Mesendoderm (in vitro differentiated cells): ENCODE measurements at regions not wholly inside any gene's neighbourhood (a gene's known extent, or its start where the extent isn't known, plus 50 kb on each side); places are given as distances from the start of the nearest gene placed in this dataset.
A peak's percentile ranks its signal among the peaks of the same experiment; 100 is the strongest.

Source experiments
- DNase-seq: peaks from one replicate; pipeline ENCODE4 v3.0.0; 2013
- H2AK5ac ChIP-seq: 2 replicates; pipeline ENCODE4 v1.6.1; 2013; ENCODE audit warnings: low read length, inconsistent platforms
- H2BK120ac ChIP-seq: 2 replicates; pipeline ENCODE4 v1.6.1; 2013; ENCODE audit warnings: low read depth, mild to moderate bottlenecking, low read length, moderate library complexity, mixed read lengths
- H2BK15ac ChIP-seq: replicated peaks from 2 replicates; pipeline ENCODE4 v1.6.1; 2013; ENCODE audit warnings: low read depth, mild to moderate bottlenecking, moderate library complexity
- H2BK5ac ChIP-seq: 2 replicates; pipeline ENCODE4 v1.6.1; 2013; ENCODE audit warnings: low read length, inconsistent platforms
- H3K18ac ChIP-seq: 2 replicates; pipeline ENCODE4 v1.6.1; 2013; ENCODE audit warnings: mild to moderate bottlenecking, low read length, mixed read lengths
- H3K23ac ChIP-seq: one replicate; pipeline ENCODE4 v1.6.1; 2013; ENCODE audit warnings: low read length
- H3K27ac ChIP-seq: 2 replicates; pipeline ENCODE4 v1.5.1; 2013; ENCODE audit warnings: low read depth, mild to moderate bottlenecking, inconsistent platforms, low read length, moderate library complexity
- H3K27me3 ChIP-seq: 2 replicates; pipeline ENCODE4 v1.6.1; 2013; ENCODE audit warnings: low read length, control low read depth, mild to moderate bottlenecking, inconsistent platforms; ENCODE audit not compliant: insufficient read depth, poor library complexity
- H3K36me3 ChIP-seq: 2 replicates; pipeline ENCODE4 v1.6.1; 2013; ENCODE audit warnings: low read length, inconsistent platforms; ENCODE audit not compliant: control insufficient read depth, insufficient read depth
- H3K4ac ChIP-seq: one replicate; pipeline ENCODE4 v1.6.1; 2013; ENCODE audit warnings: low read depth, mild to moderate bottlenecking, low read length, moderate library complexity
- H3K4me1 ChIP-seq: 2 replicates; pipeline ENCODE4 v1.6.1; 2013; ENCODE audit warnings: low read depth, low read length, inconsistent platforms; ENCODE audit not compliant: control insufficient read depth
- H3K4me2 ChIP-seq: 2 replicates; pipeline ENCODE4 v1.6.1; 2013; ENCODE audit warnings: low read length
- H3K4me3 ChIP-seq: 2 replicates; pipeline ENCODE4 v1.5.1; 2013; ENCODE audit warnings: mild to moderate bottlenecking, low read length
- H3K56ac ChIP-seq: one replicate; pipeline ENCODE4 v1.6.1; 2013; ENCODE audit warnings: low read length
- H3K79me1 ChIP-seq: 2 replicates; pipeline ENCODE4 v1.6.1; 2013; ENCODE audit warnings: low read length, inconsistent platforms
- H3K79me2 ChIP-seq: 2 replicates; pipeline ENCODE4 v1.6.1; 2013; ENCODE audit warnings: mild to moderate bottlenecking, low read length; ENCODE audit not compliant: control insufficient read depth, insufficient read depth
- H3K9ac ChIP-seq: 2 replicates; pipeline ENCODE4 v1.6.1; 2013; ENCODE audit warnings: low read length, inconsistent platforms
- H4K5ac ChIP-seq: one replicate; pipeline ENCODE4 v1.6.1; 2013; ENCODE audit warnings: low read length
- H4K8ac ChIP-seq: one replicate; pipeline ENCODE4 v1.6.1; 2013; ENCODE audit warnings: low read depth, mild to moderate bottlenecking, control low read depth, low read length, moderate library complexity
- WGBS: extraction: QIAGEN DNeasy Blood & Tissue Kit; methylation state at CpG from one replicate; pipeline ENCODE4 v1.1.7; 2013; ENCODE audit warnings: low lambda C conversion rate, missing lambda C conversion rate; ENCODE audit not compliant: insufficient coverage; ENCODE audit errors: extremely low coverage; 5-methylcytosine and 5-hydroxymethylcytosine counted together

GRCh38 chr18:64589000-64589399, 440.1 kb upstream of the LINC00305 start:
- Histone ChIP-seq H3K4ac (no peak overlapping the region), H3K27me3 (no peaks in the 10 kb centered on the region), H3K18ac (no peak overlapping the region), H2AK5ac (no peak overlapping the region), H4K5ac (no peak overlapping the region), H4K8ac (no peak overlapping the region), H3K79me2 (no peaks in the 10 kb centered on the region), H3K56ac (no peak overlapping the region), H3K27ac (no peak overlapping the region), H2BK120ac (no peak overlapping the region), H2BK5ac (no peak overlapping the region), H2BK15ac (no peak overlapping the region), H3K4me3 (no peak overlapping the region), H3K9ac (no peak overlapping the region), H3K4me2 (no peak overlapping the region), H3K4me1 (no peaks in the 10 kb centered on the region), H3K23ac (no peak overlapping the region), H3K36me3 (no peaks in the 10 kb centered on the region), H3K79me1 (no peaks in the 10 kb centered on the region)
- DNase-seq = no peak
- WGBS = no CpG with 5 or more reads among the region's 3 CpGs

GRCh38 chr18:64566456-64566855, 417.6 kb upstream of the LINC00305 start:
- Histone ChIP-seq H3K18ac (no peak overlapping the region), H2BK5ac (no peak overlapping the region), H3K27me3 (no peaks in the 10 kb centered on the region), H3K4ac (no peak overlapping the region), H3K79me2 (no peaks in the 10 kb centered on the region), H4K8ac (no peak overlapping the region), H4K5ac (no peak overlapping the region), H3K4me1 (no peaks in the 10 kb centered on the region), H2BK15ac (no peak overlapping the region), H3K79me1 (no peaks in the 10 kb centered on the region), H2AK5ac (no peak overlapping the region), H3K56ac (no peak overlapping the region), H3K4me2 (no peak overlapping the region), H3K27ac (no peak overlapping the region), H3K23ac (no peak overlapping the region), H3K9ac (no peak overlapping the region), H3K4me3 (no peak overlapping the region), H2BK120ac (no peak overlapping the region), H3K36me3 (no peaks in the 10 kb centered on the region)
- no peak for DNase-seq
- WGBS = no CpG with 5 or more reads among the region's 2 CpGs

- Histone ChIP-seq H3K36me3 (no peaks in the 10 kb centered on the region), H4K5ac (no peak overlapping the region), H3K4me2 (no peak overlapping the region), H3K4me1 (no peaks in the 10 kb centered on the region), H2BK5ac (no peak overlapping the region), H3K9ac (no peak overlapping the region), H4K8ac (no peak overlapping the region), H3K23ac (no peak overlapping the region), H2BK120ac (no peak overlapping the region), H3K79me1 (no peaks in the 10 kb centered on the region), H3K79me2 (no peaks in the 10 kb centered on the region), H2AK5ac (no peak overlapping the region), H3K4me3 (no peak overlapping the region), H2BK15ac (no peak overlapping the region), H3K27me3 (no peaks in the 10 kb centered on the region), H3K18ac (no peak overlapping the region), H3K27ac (no peak overlapping the region), H3K56ac (no peak overlapping the region), H3K4ac (no peak overlapping the region)
- DNase-seq = no peak
Measured at GRCh38 chr18:64562651-64563050, 413.8 kb upstream of the LINC00305 start.

- Histone ChIP-seq H3K79me2 (no peaks in the 10 kb centered on the region), H2AK5ac (no peak overlapping the region), H3K18ac (no peak overlapping the region), H4K8ac (no peak overlapping the region), H3K4me2 (no peak overlapping the region), H3K27ac (no peak overlapping the region), H3K79me1 (no peaks in the 10 kb centered on the region), H3K4me1 (no peaks in the 10 kb centered on the region), H2BK15ac (no peak overlapping the region), H3K9ac (no peak overlapping the region), H4K5ac (no peak overlapping the region), H3K36me3 (no peaks in the 10 kb centered on the region), H3K4me3 (no peak overlapping the region), H3K27me3 (no peaks in the 10 kb centered on the region), H2BK5ac (no peak overlapping the region), H3K56ac (no peak overlapping the region), H2BK120ac (no peak overlapping the region), H3K4ac (no peak overlapping the region), H3K23ac (no peak overlapping the region)
- WGBS = 100% methylated on average over 1 of the region's 4 CpGs
- DNase-seq = no peak
Measured at GRCh38 chr18:64546451-64546850, 397.6 kb upstream of the LINC00305 start.

GRCh38 chr18:64539847-64540246, 391.0 kb upstream of the LINC00305 start:
- no peak overlapping the region for H3K27ac ChIP-seq
- no CpG with 5 or more reads among the region's 1 CpG for WGBS
- no peak overlapping the region for H3K4ac ChIP-seq
- no peak overlapping the region for H3K9ac ChIP-seq
- H3K18ac ChIP-seq = no peak overlapping the region
- no peaks in the 10 kb centered on the region for H3K4me1 ChIP-seq
- no peak overlapping the region for H3K4me2 ChIP-seq
- no peaks in the 10 kb centered on the region for H3K79me1 ChIP-seq
- no peaks in the 10 kb centered on the region for H3K27me3 ChIP-seq
- no peak overlapping the region for H2AK5ac ChIP-seq
- no peak overlapping the region for H3K23ac ChIP-seq
- no peak overlapping the region for H2BK120ac ChIP-seq
- H4K8ac ChIP-seq = no peak overlapping the region
- DNase-seq = peak; percentile 29
- no peak overlapping the region for H3K56ac ChIP-seq
- H3K36me3 ChIP-seq = no peaks in the 10 kb centered on the region
- H3K79me2 ChIP-seq = no peaks in the 10 kb centered on the region
- no peak overlapping the region for H3K4me3 ChIP-seq
- no peak overlapping the region for H2BK15ac ChIP-seq
- no peak overlapping the region for H2BK5ac ChIP-seq
- H4K5ac ChIP-seq = no peak overlapping the region

GRCh38 chr18:64528646-64529045, 379.8 kb upstream of the LINC00305 start:
- no peak overlapping the region for H3K4me3 ChIP-seq
- H2AK5ac ChIP-seq = no peak overlapping the region
- H3K4me1 ChIP-seq = no peaks in the 10 kb centered on the region
- H3K18ac ChIP-seq = no peak overlapping the region
- H3K36me3 ChIP-seq = no peaks in the 10 kb centered on the region
- no CpG with 5 or more reads among the region's 3 CpGs for WGBS
- H3K79me1 ChIP-seq = no peaks in the 10 kb centered on the region
- no peak overlapping the region for H4K8ac ChIP-seq
- no peak overlapping the region for H3K23ac ChIP-seq
- H4K5ac ChIP-seq = no peak overlapping the region
- no peak overlapping the region for H3K56ac ChIP-seq
- H3K27ac ChIP-seq = no peak overlapping the region
- no peak overlapping the region for H3K9ac ChIP-seq
- no peak overlapping the region for H2BK5ac ChIP-seq
- H3K4ac ChIP-seq = no peak overlapping the region
- no peaks in the 10 kb centered on the region for H3K79me2 ChIP-seq
- DNase-seq = no peak
- H2BK120ac ChIP-seq = no peak overlapping the region
- no peaks in the 10 kb centered on the region for H3K27me3 ChIP-seq
- no peak overlapping the region for H3K4me2 ChIP-seq
- H2BK15ac ChIP-seq = no peak overlapping the region
